Activated naive CD4-positive, alpha-beta T cell treated with anti-CD3 and anti-CD28 coated beads for 36 hours (primary cell): ENCODE measurements at regions not wholly inside any gene's neighbourhood (a gene's known extent, or its start where the extent isn't known, plus 50 kb on each side); places are given as distances from the start of the nearest gene placed in this dataset.

Experiments used
- CTCF ChIA-PET: fragments of 350-600 bp; sonication (Branson Sonifier 250); formaldehyde crosslinking; loops from one replicate; lab custom pipeline; 2021; ENCODE audit warnings: antibody characterized with exemption; lab: Charles Lee
- DNase-seq: peaks from one replicate; pipeline ENCODE4 v3.0.0-alpha.2; 2020
- H3K27ac Mint-ChIP-seq: one replicate; pipeline ENCODE4 v1.8.0; 2021; ENCODE audit warnings: mild to moderate bottlenecking, mixed read lengths
- H3K27me3 Mint-ChIP-seq: one replicate; pipeline ENCODE4 v1.8.0; 2021; ENCODE audit warnings: low read depth, mixed read lengths
- H3K36me3 Mint-ChIP-seq: one replicate; pipeline ENCODE4 v1.8.0; 2021; ENCODE audit warnings: low read depth, mixed read lengths
- H3K4me1 Mint-ChIP-seq: one replicate; pipeline ENCODE4 v1.8.0; 2021; ENCODE audit warnings: low read depth, mixed read lengths
- H3K4me3 Mint-ChIP-seq: one replicate; pipeline ENCODE4 v1.8.0; 2021; ENCODE audit warnings: mild to moderate bottlenecking, moderate library complexity, mixed read lengths
- H3K9me3 Mint-ChIP-seq: one replicate; pipeline ENCODE4 v1.8.0; 2021; ENCODE audit warnings: mixed read lengths
- intact Hi-C: fragments of 100-400 bp; cut with micrococcal nuclease; formaldehyde crosslinking; loops from one replicate; pipeline ENCODE4 v1.15.1; 2023

- Mint-ChIP-seq H3K36me3 (no peaks in the 10 kb centered on the region), H3K4me3 (no peak overlapping the region), H3K9me3 (no peaks in the 10 kb centered on the region), H3K27me3 (no peaks in the 10 kb centered on the region), H3K27ac (no peak overlapping the region), H3K4me1 (no peaks in the 10 kb centered on the region)
- no peak for DNase-seq
- CTCF ChIA-PET, result no interaction called here
- intact Hi-C loops, result no loop called here
Observed at GRCh38 chr6:2488578-2488977, 243.2 kb upstream of the GMDS start.

- CTCF ChIA-PET, result no interaction called here
- Mint-ChIP-seq H3K4me1 (no peaks in the 10 kb centered on the region), H3K36me3 (no peaks in the 10 kb centered on the region), H3K4me3 (no peak overlapping the region), H3K9me3 (peaks cover 12% of the 10 kb centered on the region), H3K27me3 (peaks cover 3% of the 10 kb centered on the region), H3K27ac (no peak overlapping the region)
- intact Hi-C loops, result no loop called here
- no peak for DNase-seq
Observed at GRCh38 chr6:2485116-2485515, 239.7 kb upstream of the GMDS start.

- H3K36me3 Mint-ChIP-seq, result no peaks in the 10 kb centered on the region
- no peak for DNase-seq
- H3K4me1 Mint-ChIP-seq, result no peaks in the 10 kb centered on the region
- H3K27me3 Mint-ChIP-seq, result peaks cover 8% of the 10 kb centered on the region
- no peak overlapping the region for H3K27ac Mint-ChIP-seq
- H3K9me3 Mint-ChIP-seq, result peaks cover 12% of the 10 kb centered on the region
- CTCF ChIA-PET, result interaction anchor here (0.9 to 1.0 kb wide), 2 partner anchors 12 to 269 kb away, joined by 3 to 6 read pairs; no protein-coding TSS in a partner anchor
- intact Hi-C loops, result no loop called here
- no peak overlapping the region for H3K4me3 Mint-ChIP-seq
Observed at GRCh38 chr6:2482773-2483172, 237.4 kb upstream of the GMDS start.

GRCh38 chr6:2481307-2481706 lies 235.9 kb upstream of the GMDS start:
- no peak overlapping the region for H3K4me3 Mint-ChIP-seq
- peaks cover 8% of the 10 kb centered on the region for H3K27me3 Mint-ChIP-seq
- no peaks in the 10 kb centered on the region for H3K36me3 Mint-ChIP-seq
- H3K9me3 Mint-ChIP-seq, result peaks cover 12% of the 10 kb centered on the region
- no peak for DNase-seq
- CTCF ChIA-PET, result no interaction called here
- no peak overlapping the region for H3K27ac Mint-ChIP-seq
- H3K4me1 Mint-ChIP-seq, result no peaks in the 10 kb centered on the region
- intact Hi-C loops, result no loop called here

GRCh38 chr6:2480267-2480966 lies 235.0 kb upstream of the GMDS start:
- Mint-ChIP-seq H3K27me3 (peaks cover 8% of the 10 kb centered on the region), H3K36me3 (no peaks in the 10 kb centered on the region), H3K9me3 (peaks cover 12% of the 10 kb centered on the region), H3K4me1 (no peaks in the 10 kb centered on the region), H3K4me3 (no peak overlapping the region), H3K27ac (no peak overlapping the region)
- CTCF ChIA-PET, result no interaction called here
- intact Hi-C loops, result no loop called here
- no peak for DNase-seq

- intact Hi-C loops, result no loop called here
- no peaks in the 10 kb centered on the region for H3K4me1 Mint-ChIP-seq
Observed at GRCh38 chr6:2478200-2478599, 232.8 kb upstream of the GMDS start.

GRCh38 chr6:2477666-2478065 lies 232.3 kb upstream of the GMDS start:
- Mint-ChIP-seq H3K27me3 (peaks cover 8% of the 10 kb centered on the region), H3K9me3 (peaks cover 7% of the 10 kb centered on the region), H3K4me3 (no peak overlapping the region), H3K36me3 (no peaks in the 10 kb centered on the region), H3K4me1 (no peaks in the 10 kb centered on the region), H3K27ac (no peak overlapping the region)
- no peak for DNase-seq
- intact Hi-C loops, result no loop called here
- CTCF ChIA-PET, result no interaction called here

More at GRCh38 chr6:2478200-2478599, 232.8 kb upstream of the GMDS start:
- DNase-seq, result no peak
- Mint-ChIP-seq H3K27me3 (peaks cover 8% of the 10 kb centered on the region), H3K36me3 (no peaks in the 10 kb centered on the region), H3K9me3 (peaks cover 10% of the 10 kb centered on the region), H3K4me3 (no peak overlapping the region), H3K27ac (no peak overlapping the region)
- CTCF ChIA-PET, result no interaction called here

- intact Hi-C loops, result no loop called here
- CTCF ChIA-PET, result no interaction called here
- H3K27me3 Mint-ChIP-seq, result peaks cover 7% of the 10 kb centered on the region
- H3K4me3 Mint-ChIP-seq, result no peak overlapping the region
- no peaks in the 10 kb centered on the region for H3K36me3 Mint-ChIP-seq
- H3K4me1 Mint-ChIP-seq, result no peaks in the 10 kb centered on the region
- H3K9me3 Mint-ChIP-seq, result peaks cover 2% of the 10 kb centered on the region
- no peak overlapping the region for H3K27ac Mint-ChIP-seq
- no peak for DNase-seq
Observed at GRCh38 chr6:2477250-2477649, 231.8 kb upstream of the GMDS start.

- CTCF ChIA-PET, result no interaction called here
- intact Hi-C loops, result no loop called here
- no peaks in the 10 kb centered on the region for H3K9me3 Mint-ChIP-seq
- H3K27me3 Mint-ChIP-seq, result peaks cover 7% of the 10 kb centered on the region
- H3K4me1 Mint-ChIP-seq, result no peaks in the 10 kb centered on the region
- no peaks in the 10 kb centered on the region for H3K36me3 Mint-ChIP-seq
- no peak overlapping the region for H3K4me3 Mint-ChIP-seq
- DNase-seq, result no peak
- no peak overlapping the region for H3K27ac Mint-ChIP-seq
Observed at GRCh38 chr6:2476376-2476775, 231.0 kb upstream of the GMDS start.

GRCh38 chr6:2471472-2471871 lies 226.1 kb upstream of the GMDS start:
- DNase-seq, result no peak
- Mint-ChIP-seq H3K27me3 (peaks cover 16% of the 10 kb centered on the region), H3K4me3 (no peak overlapping the region), H3K36me3 (no peaks in the 10 kb centered on the region), H3K27ac (no peak overlapping the region), H3K4me1 (no peaks in the 10 kb centered on the region), H3K9me3 (no peaks in the 10 kb centered on the region)
- CTCF ChIA-PET, result interaction anchor here (1.6 kb wide), 1 partner anchor 163 kb away, joined by 4 read pairs; no protein-coding TSS in a partner anchor
- intact Hi-C loops, result no loop called here

- Mint-ChIP-seq H3K9me3 (no peaks in the 10 kb centered on the region), H3K27me3 (peaks cover 16% of the 10 kb centered on the region), H3K4me1 (no peaks in the 10 kb centered on the region), H3K36me3 (no peaks in the 10 kb centered on the region), H3K27ac (no peak overlapping the region), H3K4me3 (no peak overlapping the region)
- intact Hi-C loops, result no loop called here
- DNase-seq, result no peak
- CTCF ChIA-PET, result interaction anchor here (0.6 to 0.7 kb wide), 2 partner anchors 937 to 1357 kb away, joined by 3 read pairs; no protein-coding TSS in a partner anchor
Observed at GRCh38 chr6:2469428-2469827, 224.0 kb upstream of the GMDS start.

- Mint-ChIP-seq H3K27ac (no peak overlapping the region), H3K9me3 (no peaks in the 10 kb centered on the region), H3K4me3 (no peak overlapping the region), H3K4me1 (no peaks in the 10 kb centered on the region), H3K27me3 (peaks cover 16% of the 10 kb centered on the region), H3K36me3 (no peaks in the 10 kb centered on the region)
- intact Hi-C loops, result no loop called here
- no peak for DNase-seq
- CTCF ChIA-PET, result no interaction called here
Observed at GRCh38 chr6:2468601-2468955, 223.2 kb upstream of the GMDS start.

GRCh38 chr6:2467929-2468600 lies 222.7 kb upstream of the GMDS start:
- Mint-ChIP-seq H3K27ac (no peak overlapping the region), H3K9me3 (no peaks in the 10 kb centered on the region), H3K4me1 (no peaks in the 10 kb centered on the region), H3K4me3 (no peak overlapping the region), H3K27me3 (peaks cover 16% of the 10 kb centered on the region), H3K36me3 (no peaks in the 10 kb centered on the region)
- CTCF ChIA-PET, result interaction anchor here (0.7 to 0.8 kb wide), 2 partner anchors 31 to 68 kb away, joined by 3 to 4 read pairs; no protein-coding TSS in a partner anchor
- DNase-seq, result no peak
- intact Hi-C loops, result no loop called here
